ENCODE measurements at regions not wholly inside any gene's neighbourhood (a gene's known extent, or its start where the extent isn't known, plus 50 kb on each side); places are given as distances from the start of the nearest gene placed in this dataset.

DNA sequence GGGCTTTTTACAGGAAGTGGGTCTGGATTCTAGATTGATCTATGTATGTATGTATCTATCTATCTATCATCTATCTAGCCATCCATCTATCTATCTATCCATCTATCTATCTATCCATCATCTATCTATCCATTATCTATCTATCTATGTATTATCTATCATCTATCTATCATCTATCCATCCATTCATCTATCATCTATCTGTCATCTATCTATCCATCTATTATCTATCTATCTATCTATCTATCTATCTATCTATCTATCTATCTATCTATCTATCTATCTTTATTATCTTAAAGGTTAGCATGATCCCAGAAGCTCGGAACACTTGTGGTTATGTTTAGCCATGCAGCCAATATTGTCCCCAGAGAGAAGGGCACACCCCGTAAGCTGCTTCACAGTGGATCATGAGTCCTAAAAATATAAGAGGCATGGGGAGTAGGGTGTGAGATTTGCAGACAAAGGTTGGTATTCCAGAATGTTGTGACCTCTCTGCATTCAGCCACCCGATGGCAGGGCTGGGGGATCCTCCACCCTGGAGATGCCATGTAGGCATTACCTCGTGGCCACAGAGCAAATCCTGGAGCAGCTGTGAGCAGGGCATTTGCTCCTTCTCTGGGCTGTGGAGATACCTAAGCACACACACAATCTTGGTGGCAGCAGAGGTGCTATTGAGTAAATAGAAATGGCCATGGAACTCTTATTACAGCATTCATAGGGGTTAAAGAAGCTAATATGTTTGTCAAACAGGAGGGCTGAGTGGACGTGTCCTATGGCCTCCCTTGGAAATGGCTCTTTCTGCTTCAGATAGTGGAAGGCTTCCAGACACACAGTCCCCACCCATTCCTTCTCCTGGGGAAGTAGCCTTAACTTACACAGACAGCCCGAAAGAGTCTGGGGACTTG lies 310.0 kb upstream of the TSHZ3 start:
- Histone ChIP-seq H3K23ac (ENCODE audit: low read depth, low read length) (no peak overlapping the region), H3K56ac (ENCODE audit: extremely low read depth, insufficient read depth, low read length) (no peak overlapping the region), H3K9me3 (ENCODE audit: control insufficient read depth, insufficient read depth, low read length) (no peaks in the 10 kb centered on the region; the same call in 1 of the 2 replicates), H3K4me3 (ENCODE audit: insufficient read depth, low read depth, low read length) (no peak overlapping the region), H3K9me1 (ENCODE audit: insufficient read depth, low read length) (no peaks in the 10 kb centered on the region), H4K8ac (ENCODE audit: low read depth in 2 of 2, low read length in 2 of 2) (no peak overlapping the region), H3K18ac (ENCODE audit: low read depth, low read length) (no peak overlapping the region), H3K36me3 (ENCODE audit: control insufficient read depth, insufficient read depth, low read length) (no peaks in the 10 kb centered on the region), H3K9ac (ENCODE audit: low read depth, low read length) (no peak overlapping the region), H3K27me3 (ENCODE audit: control insufficient read depth, insufficient read depth, low read length) (no peaks in the 10 kb centered on the region), H2AFZ (replicated peaks; ENCODE audit: low read length, poor library complexity) (no peak overlapping the region), H2BK20ac (ENCODE audit: low read depth, low read length) (no peak overlapping the region), H4K5ac (ENCODE audit: low read depth, low read length) (no peak overlapping the region), H3K14ac (replicated peaks; ENCODE audit: low read depth, low read length) (no peak overlapping the region), H3K4me2 (ENCODE audit: low read depth, low read length) (no peak overlapping the region), H2AK9ac (replicated peaks; ENCODE audit: low read depth, low read length, poor library complexity) (no peak overlapping the region), H4K20me1 (ENCODE audit: insufficient read depth, low read length) (no peaks in the 10 kb centered on the region), H4K91ac (ENCODE audit: insufficient read depth, low read depth, low read length) (no peak overlapping the region), H2BK120ac (ENCODE audit: low read depth, low read length) (no peak overlapping the region), H2AK5ac (ENCODE audit: low read depth, low read length) (no peak overlapping the region), H2BK15ac (ENCODE audit: low read depth, low read length) (no peak overlapping the region), H2BK5ac (ENCODE audit: low read depth, low read length, poor library complexity, severe bottlenecking) (no peak overlapping the region), H3K79me1 (ENCODE audit: low read depth in 1 of 2, low read length in 2 of 2) (no peaks in the 10 kb centered on the region), H3K27ac (ENCODE audit: insufficient read depth, low read length) (no peak overlapping the region), H3K4me1 (ENCODE audit: control insufficient read depth, insufficient read depth, low read length) (no peaks in the 10 kb centered on the region), H3K4ac (ENCODE audit: low read depth, low read length) (no peak overlapping the region)
- POLR2A ChIA-PET (ENCODE audit: unreplicated experiment): no interaction called here
- intact Hi-C loops (cut with micrococcal nuclease): no loop called here
- DNase-seq (no peak), ATAC-seq (ENCODE audit: low read depth) (no peak)
- CTCF ChIA-PET: no interaction called here
- BruUV-seq (replicated peaks): no TSS peak
- dilution Hi-C loops (cut with HindIII; ENCODE audit: low sequenced_read_pairs, unreplicated experiment): no loop called here
- no peak for TF ChIP-seq RAD21 (IDR thresholded peaks at IDR 0.05; ENCODE audit: low read length)
- no peak for TF ChIP-seq POLR2A (IDR thresholded peaks at IDR 0.05; ENCODE audit: low read depth, low read length)
- no peak for TF ChIP-seq FOS (IDR thresholded peaks at IDR 0.05; ENCODE audit: low read depth, low read length)
- TF ChIP-seq MXI1 (IDR thresholded peaks at IDR 0.05; ENCODE audit: borderline replicate concordance, low read depth, low read length): no peak
- no peak for TF ChIP-seq BHLHE40 (IDR thresholded peaks at IDR 0.05; ENCODE audit: low read depth, low read length)
- no peak for TF ChIP-seq RFX5 (IDR thresholded peaks at IDR 0.05; ENCODE audit: low read depth, low read length)
- in situ Hi-C loops (cut with MboI; ENCODE audit: low sequenced_read_pairs): no loop called here
- WGBS, 2 experiments (ENCODE audit: extremely low coverage in 2 of 2, insufficient read length in 1 of 2): no CpG with 5 or more reads among the region's 6 CpGs

Measured in IMR-90 (cell line).